Activated T-helper 2 cell treated with anti-CD3 and anti-CD28 coated beads, Interferon-gamma antibody, Interleukin-2, Interleukin-4, amounts not matched to agents 10 μg/mL and 5 μg/mL and 100 μg/mL, durations not matched to agents 14 hours and 24 hours and 36 hours (primary cell): ENCODE measurements at regions not wholly inside any gene's neighbourhood (a gene's known extent, or its start where the extent isn't known, plus 50 kb on each side); places are given as distances from the start of the nearest gene placed in this dataset.
"Not testable (repeated sequence)": the region's sequence is repeated elsewhere in the genome, so short reads cannot be mapped to it uniquely, and the experiment has no call there.

Source experiments
- DNase-seq: peaks from one replicate; pipeline ENCODE4 v3.0.0; 2021; ENCODE audit warnings: low spot score
- H3K27ac Mint-ChIP-seq: one replicate; pipeline ENCODE4 v1.8.0; 2021; ENCODE audit warnings: mixed read lengths
- H3K27me3 Mint-ChIP-seq: one replicate; pipeline ENCODE4 v1.8.0; 2021; ENCODE audit warnings: low read depth, mixed read lengths
- H3K36me3 Mint-ChIP-seq: one replicate; pipeline ENCODE4 v1.8.0; 2021; ENCODE audit warnings: low read depth, mixed read lengths
- H3K4me1 Mint-ChIP-seq: one replicate; pipeline ENCODE4 v1.8.0; 2021; ENCODE audit warnings: low read depth, mixed read lengths
- H3K4me3 Mint-ChIP-seq: one replicate; pipeline ENCODE4 v1.8.0; 2021; ENCODE audit warnings: low read depth, mild to moderate bottlenecking, moderate library complexity, mixed read lengths
- H3K9me3 Mint-ChIP-seq: one replicate; pipeline ENCODE4 v1.8.0; 2021; ENCODE audit warnings: mixed read lengths
- intact Hi-C: fragments of 100-400 bp; cut with micrococcal nuclease; formaldehyde crosslinking; loops from one replicate; pipeline ENCODE4 v1.15.1; 2023

DNA sequence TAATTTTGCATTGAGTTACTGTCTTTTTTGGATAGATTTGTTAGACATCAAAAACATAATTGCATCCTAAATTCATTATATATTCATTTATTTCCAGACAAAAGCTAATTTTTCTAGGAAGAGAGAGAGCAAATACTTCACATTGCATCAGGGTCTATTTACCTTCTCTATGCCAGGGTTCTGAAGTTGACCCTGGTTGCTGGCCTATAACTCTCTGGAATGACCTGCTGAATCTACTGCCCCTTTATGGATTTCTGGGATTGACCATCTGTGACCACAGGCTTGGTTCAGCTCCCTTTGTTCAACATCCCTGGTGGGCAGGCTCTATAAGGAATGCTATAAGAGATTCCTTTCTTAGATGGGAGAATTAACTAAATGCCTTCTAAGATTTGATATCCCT is 414.8 kb upstream of the STXBP6 start:
- H3K4me3 Mint-ChIP-seq, result no peak overlapping the region
- no peaks in the 10 kb centered on the region for H3K4me1 Mint-ChIP-seq
- H3K27ac Mint-ChIP-seq, result no peak overlapping the region
- intact Hi-C loops, result no loop called here
- no peaks in the 10 kb centered on the region for H3K27me3 Mint-ChIP-seq
- no peaks in the 10 kb centered on the region for H3K36me3 Mint-ChIP-seq
- peaks cover 13% of the 10 kb centered on the region for H3K9me3 Mint-ChIP-seq
- no peak for DNase-seq

DNA sequence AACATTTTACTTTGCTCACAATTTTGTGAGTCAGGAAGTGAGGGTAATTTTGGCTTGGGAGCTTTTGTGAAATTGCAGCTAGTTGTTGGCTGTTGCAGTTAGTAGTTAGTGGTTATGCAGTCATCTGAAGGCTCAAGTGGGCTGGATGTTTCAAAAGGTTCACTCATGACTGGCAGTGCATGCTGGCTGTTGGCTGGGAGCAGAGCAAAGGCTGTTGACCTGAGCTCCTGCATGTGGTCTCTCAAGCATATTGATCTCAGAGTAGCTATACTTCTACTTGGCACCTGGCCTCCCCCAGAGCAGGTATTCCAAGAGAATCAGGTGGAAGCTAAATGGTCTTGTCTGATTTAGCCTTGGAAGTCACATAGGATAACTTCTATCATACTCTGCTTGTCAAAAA is 414.1 kb upstream of the STXBP6 start:
- Mint-ChIP-seq H3K36me3 (no peaks in the 10 kb centered on the region), H3K4me1 (no peaks in the 10 kb centered on the region), H3K27me3 (no peaks in the 10 kb centered on the region), H3K27ac (no peak overlapping the region), H3K4me3 (no peak overlapping the region), H3K9me3 (peaks cover 13% of the 10 kb centered on the region)
- intact Hi-C loops, result no loop called here
- no peak for DNase-seq

- Mint-ChIP-seq H3K36me3 (no peaks in the 10 kb centered on the region), H3K27ac (no peak overlapping the region), H3K27me3 (no peaks in the 10 kb centered on the region), H3K4me1 (no peaks in the 10 kb centered on the region), H3K9me3 (peaks cover 13% of the 10 kb centered on the region), H3K4me3 (no peak overlapping the region)
- intact Hi-C loops, result no loop called here
- DNase-seq, result no peak
Observed at GRCh38 chr14:25463480-25463879, 413.5 kb upstream of the STXBP6 start.

DNA sequence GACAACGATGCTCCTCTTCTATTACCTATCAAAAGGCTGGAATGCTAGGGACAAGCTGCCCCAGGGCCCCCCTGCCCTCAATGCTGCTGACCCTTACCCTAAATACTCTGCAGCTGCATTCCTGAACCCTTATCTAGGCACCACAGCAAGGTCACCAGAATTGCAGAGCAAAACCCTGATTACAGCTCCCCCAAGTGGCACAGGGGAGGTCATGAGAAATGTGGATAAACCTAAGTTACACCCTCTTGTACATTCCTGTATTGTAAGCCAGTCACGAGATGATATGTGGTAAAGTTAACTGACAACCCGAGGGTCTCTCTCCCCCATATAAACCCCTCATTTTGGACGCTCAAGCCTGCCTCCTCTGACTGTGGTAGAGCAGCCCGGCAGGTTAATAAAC is 411.8 kb upstream of the STXBP6 start:
- Mint-ChIP-seq H3K4me1 (no peaks in the 10 kb centered on the region), H3K4me3 (no peak overlapping the region), H3K27ac (no peak overlapping the region), H3K27me3 (no peaks in the 10 kb centered on the region), H3K36me3 (no peaks in the 10 kb centered on the region), H3K9me3 (peaks cover 13% of the 10 kb centered on the region)
- DNase-seq, result no peak
- intact Hi-C loops, result no loop called here

GRCh38 chr14:25444381-25444780 is 394.4 kb upstream of the STXBP6 start:
- H3K4me1 Mint-ChIP-seq, result no peaks in the 10 kb centered on the region
- no peaks in the 10 kb centered on the region for H3K36me3 Mint-ChIP-seq
- no peak overlapping the region for H3K4me3 Mint-ChIP-seq
- intact Hi-C loops, result no loop called here
- no peak for DNase-seq
- no peak overlapping the region for H3K27ac Mint-ChIP-seq
- no peaks in the 10 kb centered on the region for H3K27me3 Mint-ChIP-seq
- H3K9me3 Mint-ChIP-seq, result peaks cover 39% of the 10 kb centered on the region

DNA sequence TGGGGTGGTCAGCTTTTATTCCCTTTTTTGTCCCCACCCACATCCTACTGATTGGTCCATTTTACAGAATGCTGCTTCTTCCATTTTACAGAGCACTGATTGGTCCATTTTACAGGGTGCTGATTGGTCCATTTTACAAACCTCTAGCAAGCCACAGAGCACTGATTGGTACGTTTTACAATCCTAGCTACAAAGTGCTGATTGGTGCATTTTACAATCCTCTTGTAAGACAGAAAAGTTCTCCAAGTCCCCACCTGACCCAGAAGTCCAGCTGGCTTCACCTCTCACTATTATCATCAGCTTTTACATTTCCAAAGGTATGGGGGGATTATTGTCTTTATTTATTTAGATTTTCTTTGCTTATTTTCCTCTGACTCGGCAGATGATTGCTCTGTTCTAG is 390.4 kb upstream of the STXBP6 start:
- DNase-seq, H3K27me3 Mint-ChIP-seq, H3K36me3 Mint-ChIP-seq, H3K4me1 Mint-ChIP-seq, H3K27ac Mint-ChIP-seq, H3K4me3 Mint-ChIP-seq, intact Hi-C loops: not testable (repeated sequence)
- H3K9me3 Mint-ChIP-seq, result peaks cover 38% of the 10 kb centered on the region

DNA sequence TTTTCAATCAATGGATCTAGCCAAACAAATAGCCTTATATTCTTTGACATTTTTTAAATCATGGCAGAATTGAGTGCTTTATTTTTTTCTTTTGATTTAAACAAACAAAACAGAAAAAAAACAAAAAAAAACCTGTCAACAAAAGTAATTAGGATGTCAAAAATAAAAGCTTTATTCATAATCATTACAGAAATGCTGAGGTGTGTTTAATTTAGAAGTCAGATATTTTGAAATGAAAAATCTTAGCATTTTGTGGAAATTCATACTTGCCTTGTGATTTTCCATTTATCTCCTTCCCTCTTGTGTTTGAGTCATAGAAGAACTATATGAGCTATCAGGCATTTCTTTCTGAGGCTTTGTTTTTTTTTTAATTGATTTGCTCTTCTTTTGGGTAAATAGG is 387.0 kb upstream of the STXBP6 start:
- intact Hi-C loops, result no loop called here
- Mint-ChIP-seq H3K27me3 (no peaks in the 10 kb centered on the region), H3K27ac (no peak overlapping the region), H3K9me3 (peaks cover 35% of the 10 kb centered on the region), H3K4me1 (no peaks in the 10 kb centered on the region), H3K36me3 (no peaks in the 10 kb centered on the region), H3K4me3 (no peak overlapping the region)
- no peak for DNase-seq

DNA sequence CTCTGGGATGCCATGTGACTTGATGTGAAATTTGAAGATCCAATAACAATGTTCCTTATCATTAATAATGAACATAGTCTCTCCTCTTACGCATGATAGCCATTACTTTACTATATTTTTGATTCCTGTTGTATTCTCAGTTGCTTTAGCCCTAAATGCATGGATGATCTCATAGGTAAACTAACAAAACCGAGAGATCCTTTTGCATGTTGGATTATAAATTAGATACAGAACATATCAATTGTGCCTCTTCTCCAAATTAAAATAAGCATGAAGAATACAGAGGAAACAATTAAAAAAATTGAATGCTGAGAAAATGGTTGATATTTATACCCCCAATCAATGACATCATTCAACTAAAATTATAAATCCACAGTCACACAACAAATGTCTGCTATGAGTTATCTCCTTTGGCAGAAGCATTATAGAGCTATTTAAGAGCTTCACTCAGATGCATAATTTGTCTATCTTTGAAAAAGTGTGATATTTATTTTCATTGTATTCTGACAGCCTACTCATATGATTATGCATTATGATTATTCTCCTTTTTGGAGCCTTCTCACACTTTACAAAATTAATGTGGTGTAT is 386.4 kb upstream of the STXBP6 start:
- no peaks in the 10 kb centered on the region for H3K36me3 Mint-ChIP-seq
- peaks cover 34% of the 10 kb centered on the region for H3K9me3 Mint-ChIP-seq
- no peak overlapping the region for H3K4me3 Mint-ChIP-seq
- intact Hi-C loops, result no loop called here
- no peak for DNase-seq
- no peak overlapping the region for H3K27ac Mint-ChIP-seq
- H3K4me1 Mint-ChIP-seq, result no peaks in the 10 kb centered on the region
- H3K27me3 Mint-ChIP-seq, result no peaks in the 10 kb centered on the region

DNA sequence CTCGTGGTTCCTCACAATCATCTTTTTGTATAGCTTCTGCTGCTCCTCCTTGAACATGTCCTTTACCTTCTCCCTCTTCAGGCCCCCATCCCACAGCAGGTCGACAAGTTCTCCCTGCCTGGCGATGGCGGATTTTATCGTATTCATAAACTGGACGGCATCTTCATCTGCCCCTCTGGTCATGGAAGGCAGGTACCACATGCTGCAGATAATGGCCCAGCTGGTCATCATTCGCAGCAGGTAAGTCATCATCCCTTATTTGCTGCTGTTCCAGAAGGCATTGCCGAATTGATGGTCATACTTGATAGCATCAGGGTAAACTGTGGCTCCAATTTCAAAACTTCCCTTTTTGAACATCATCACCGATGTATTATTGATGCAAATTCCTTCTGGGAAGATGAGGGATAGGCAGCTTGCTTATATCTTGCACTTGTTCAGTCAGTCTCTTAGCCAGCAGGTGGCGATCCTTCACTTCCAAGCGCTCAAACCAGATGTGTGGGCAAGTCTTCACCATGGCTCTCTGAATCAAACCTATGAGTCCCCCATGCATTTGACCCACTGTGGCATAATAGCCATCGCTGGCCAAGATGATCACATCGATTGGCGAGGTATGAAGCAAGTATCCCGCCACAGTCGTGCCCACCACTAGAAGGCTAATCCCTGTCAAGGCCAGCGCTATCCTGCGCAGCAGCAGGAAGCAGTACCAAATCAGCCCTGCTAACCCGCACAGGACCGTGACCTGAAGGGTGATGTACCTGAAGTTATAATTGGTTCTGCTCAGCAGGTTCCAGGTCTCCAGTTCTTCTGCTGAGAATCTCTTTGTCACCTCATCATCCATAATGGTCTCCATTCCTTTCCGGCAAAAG is 381.5 kb upstream of the STXBP6 start:
- no peak for DNase-seq

DNA sequence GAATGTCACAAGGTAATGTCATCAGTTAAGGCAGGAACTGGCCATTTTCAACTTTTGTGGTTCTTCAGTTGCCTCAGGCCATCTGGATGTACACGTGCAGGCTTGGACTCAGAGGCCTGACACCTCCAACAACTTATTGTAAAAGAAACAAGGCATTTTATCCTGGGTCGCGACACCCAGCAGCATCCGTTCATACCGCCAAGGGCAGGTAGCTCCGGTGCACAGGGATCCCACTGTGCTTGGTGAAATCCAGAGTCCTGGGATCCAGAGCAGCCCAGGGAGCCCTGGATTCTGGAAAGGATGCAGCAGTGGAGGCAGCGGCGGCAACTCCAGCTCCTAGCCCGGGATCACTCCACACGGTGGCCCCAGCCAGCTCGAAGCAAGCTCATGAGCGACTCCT is 380.9 kb upstream of the STXBP6 start:
- intact Hi-C loops, result no loop called here
- H3K36me3 Mint-ChIP-seq, result no peaks in the 10 kb centered on the region
- peaks cover 37% of the 10 kb centered on the region for H3K9me3 Mint-ChIP-seq
- H3K4me1 Mint-ChIP-seq, result no peaks in the 10 kb centered on the region
- no peak overlapping the region for H3K27ac Mint-ChIP-seq
- no peak for DNase-seq
- H3K27me3 Mint-ChIP-seq, result no peaks in the 10 kb centered on the region
- no peak overlapping the region for H3K4me3 Mint-ChIP-seq

More for the DNA sequence above, 381.5 kb upstream of the STXBP6 start:
- no peak overlapping the region for H3K4me3 Mint-ChIP-seq
- intact Hi-C loops, result no loop called here
- H3K36me3 Mint-ChIP-seq, result no peaks in the 10 kb centered on the region
- no peaks in the 10 kb centered on the region for H3K4me1 Mint-ChIP-seq
- H3K27me3 Mint-ChIP-seq, result no peaks in the 10 kb centered on the region
- peaks cover 38% of the 10 kb centered on the region for H3K9me3 Mint-ChIP-seq
- H3K27ac Mint-ChIP-seq, result no peak overlapping the region

- no peaks in the 10 kb centered on the region for H3K9me3 Mint-ChIP-seq
- H3K4me1 Mint-ChIP-seq, result no peaks in the 10 kb centered on the region
- no peak for DNase-seq
- no peaks in the 10 kb centered on the region for H3K27me3 Mint-ChIP-seq
- H3K27ac Mint-ChIP-seq, result no peak overlapping the region
- no peaks in the 10 kb centered on the region for H3K36me3 Mint-ChIP-seq
- no peak overlapping the region for H3K4me3 Mint-ChIP-seq
- intact Hi-C loops, result no loop called here
Observed at GRCh38 chr14:25412998-25413397, 363.1 kb upstream of the STXBP6 start.

- no peaks in the 10 kb centered on the region for H3K4me1 Mint-ChIP-seq
- no peak for DNase-seq
- no peaks in the 10 kb centered on the region for H3K36me3 Mint-ChIP-seq
- H3K27ac Mint-ChIP-seq, result no peak overlapping the region
- no peak overlapping the region for H3K4me3 Mint-ChIP-seq
- no peaks in the 10 kb centered on the region for H3K9me3 Mint-ChIP-seq
- intact Hi-C loops, result no loop called here
- no peaks in the 10 kb centered on the region for H3K27me3 Mint-ChIP-seq
Observed at GRCh38 chr14:25411781-25412757, 362.1 kb upstream of the STXBP6 start.

DNA sequence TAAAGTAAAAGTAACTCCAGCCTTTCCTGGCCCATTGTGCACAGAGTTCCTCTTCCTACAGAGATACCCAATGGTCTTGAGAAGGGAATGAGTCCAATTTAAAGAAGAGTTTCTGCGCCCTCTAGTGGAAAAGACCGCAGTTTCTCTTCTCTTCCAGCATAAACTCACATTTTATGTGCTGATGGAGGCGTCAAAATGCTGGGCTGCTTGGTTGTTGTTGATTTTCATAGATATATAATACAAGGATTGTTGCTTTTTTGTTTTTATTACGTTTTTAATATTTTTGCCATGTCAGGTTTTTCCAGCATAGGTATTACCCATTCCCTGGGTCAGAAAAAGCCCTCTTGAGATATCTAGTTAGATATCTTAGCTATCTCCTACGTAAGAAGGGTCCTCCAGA is 356.9 kb upstream of the STXBP6 start:
- H3K27ac Mint-ChIP-seq, result no peak overlapping the region
- intact Hi-C loops, result loop anchor here (10.0 kb wide), 1 partner anchor 602 kb away; no protein-coding TSS in a partner anchor
- no peak for DNase-seq
- H3K36me3 Mint-ChIP-seq, result no peaks in the 10 kb centered on the region
- no peak overlapping the region for H3K4me3 Mint-ChIP-seq
- H3K4me1 Mint-ChIP-seq, result no peaks in the 10 kb centered on the region
- no peaks in the 10 kb centered on the region for H3K9me3 Mint-ChIP-seq
- H3K27me3 Mint-ChIP-seq, result no peaks in the 10 kb centered on the region
